Amniotic stem cell (primary cell): ENCODE measurements at regions not wholly inside any gene's neighbourhood (a gene's known extent, or its start where the extent isn't known, plus 50 kb on each side); places are given as distances from the start of the nearest gene placed in this dataset.
"Not testable (repeated sequence)": the region's sequence is repeated elsewhere in the genome, so short reads cannot be mapped to it uniquely, and the experiment has no call there.

Experiments used
- DNase-seq: peaks from one replicate; lab custom pipeline; 2025; lab: John Stamatoyannopoulos, UW

- no peak for DNase-seq
Observed at GRCh38 chr9:92242260-92243136, 51.0 kb downstream of the IARS1 start.

DNA sequence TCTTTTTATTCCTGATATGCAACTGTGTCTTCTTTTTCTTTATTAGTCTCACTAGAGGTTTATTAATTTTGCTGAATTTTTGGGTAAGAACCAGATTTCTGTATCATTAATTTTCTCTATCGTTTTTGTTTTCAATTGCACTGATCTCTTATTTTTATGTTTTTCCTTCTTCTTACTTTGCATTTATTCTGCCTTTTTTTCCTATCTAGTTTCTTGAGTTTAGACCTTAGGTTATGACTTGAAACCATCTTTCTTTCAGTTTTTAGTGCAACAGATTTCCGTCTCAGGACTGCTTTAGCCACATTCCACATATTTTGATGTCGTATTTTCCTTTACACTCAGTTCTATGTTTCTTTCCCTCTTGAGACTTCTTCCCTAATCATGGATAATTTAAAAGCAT, 56.6 kb downstream of the IARS1 start:
- no peak for DNase-seq

DNA sequence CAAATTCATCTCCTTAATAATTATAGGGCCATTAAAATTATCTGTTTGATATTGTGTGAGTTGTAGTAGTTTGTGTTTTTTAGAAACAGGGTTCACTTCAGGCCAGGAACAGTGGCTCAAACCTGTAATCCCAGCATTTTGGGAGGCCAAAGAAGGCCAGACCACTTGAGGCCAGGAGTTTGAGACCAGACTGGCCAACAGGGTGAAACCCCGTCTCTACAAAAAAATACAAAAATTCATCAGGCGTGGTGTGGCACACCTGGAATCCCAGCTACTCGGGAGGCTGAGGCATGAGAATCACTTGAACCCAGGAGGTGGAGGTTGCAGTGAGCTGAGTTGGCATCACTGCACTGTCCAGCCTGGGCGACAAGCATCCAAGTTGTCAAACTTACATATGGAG, 57.0 kb downstream of the IARS1 start:
- no peak for DNase-seq

GRCh38 chr9:92234514-92234913, 59.0 kb downstream of the IARS1 start:
- DNase-seq = no peak

- DNase-seq = no peak
Observed at GRCh38 chr9:92232190-92232589, 61.3 kb downstream of the IARS1 start.

- no peak for DNase-seq
Observed at GRCh38 chr9:92228628-92229027, 64.9 kb downstream of the IARS1 start.

- no peak for DNase-seq
Observed at GRCh38 chr9:92224177-92224576, 69.3 kb downstream of the IARS1 start.

DNA sequence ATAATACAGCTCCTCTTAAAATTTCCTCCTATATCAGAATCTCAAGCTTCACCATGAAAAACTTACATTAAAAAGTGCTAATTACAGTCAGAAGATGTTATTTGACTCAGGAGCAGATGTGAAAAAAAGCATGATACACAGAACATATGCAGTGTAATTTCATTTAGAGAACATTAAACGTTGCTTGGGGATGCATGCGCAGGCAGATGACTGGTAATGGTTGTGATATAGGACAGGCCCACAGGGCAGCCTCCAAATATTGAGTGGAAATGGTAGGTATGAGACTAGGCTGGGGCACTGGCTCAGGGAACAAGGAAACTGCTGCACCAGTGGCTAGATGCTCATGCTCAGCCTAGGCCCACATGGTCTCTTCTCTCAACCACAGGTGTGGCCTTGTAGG, 69.7 kb downstream of the IARS1 start:
- DNase-seq = no peak

GRCh38 chr9:92208693-92209524, 84.6 kb downstream of the IARS1 start:
- DNase-seq = no peak

GRCh38 chr9:92206488-92206887, 87.0 kb downstream of the IARS1 start:
- DNase-seq = no peak

DNA sequence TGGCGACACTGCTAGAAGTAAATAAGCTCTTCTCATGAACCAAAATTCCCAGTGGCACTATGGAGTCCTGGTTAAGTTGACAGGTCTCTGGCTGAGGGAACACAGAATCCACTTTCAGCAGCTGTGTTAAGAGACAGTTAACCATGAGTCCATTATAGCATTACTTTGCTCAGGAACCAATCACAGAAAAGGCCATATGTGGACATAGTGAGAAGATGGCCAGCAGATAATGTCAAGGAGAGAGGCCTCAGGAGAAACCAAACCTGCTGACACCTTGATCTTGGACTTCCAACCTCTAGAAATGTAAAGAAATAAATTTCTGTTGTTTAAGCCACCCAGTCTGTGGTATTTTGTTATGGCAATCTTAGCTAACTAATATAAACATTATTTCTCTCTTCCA, 88.7 kb upstream of the SPTLC1 start:
- DNase-seq = not testable (repeated sequence)

DNA sequence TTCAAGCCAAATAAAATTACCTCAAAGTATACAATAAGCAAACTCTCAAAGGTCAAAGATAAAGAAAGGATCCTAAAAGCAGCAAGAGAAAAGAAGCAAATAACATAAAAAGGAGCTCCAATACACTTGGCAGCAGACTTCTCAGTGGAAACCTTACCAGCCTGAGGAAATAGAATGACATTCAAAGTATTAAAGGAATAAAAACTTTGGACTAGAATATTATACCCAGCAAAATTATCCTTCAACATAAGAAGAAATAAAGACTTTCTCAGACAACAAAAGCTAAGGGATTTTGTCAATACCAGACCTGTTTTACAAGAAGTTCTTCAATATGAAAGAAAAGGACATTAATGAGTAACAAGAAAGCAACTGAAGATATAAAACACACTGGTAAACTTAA, 83.0 kb upstream of the SPTLC1 start:
- not testable (repeated sequence) for DNase-seq

- DNase-seq = no peak
Observed at GRCh38 chr9:92196909-92197308, 81.7 kb upstream of the SPTLC1 start.

GRCh38 chr9:92196400-92196799, 81.2 kb upstream of the SPTLC1 start:
- no peak for DNase-seq

DNA sequence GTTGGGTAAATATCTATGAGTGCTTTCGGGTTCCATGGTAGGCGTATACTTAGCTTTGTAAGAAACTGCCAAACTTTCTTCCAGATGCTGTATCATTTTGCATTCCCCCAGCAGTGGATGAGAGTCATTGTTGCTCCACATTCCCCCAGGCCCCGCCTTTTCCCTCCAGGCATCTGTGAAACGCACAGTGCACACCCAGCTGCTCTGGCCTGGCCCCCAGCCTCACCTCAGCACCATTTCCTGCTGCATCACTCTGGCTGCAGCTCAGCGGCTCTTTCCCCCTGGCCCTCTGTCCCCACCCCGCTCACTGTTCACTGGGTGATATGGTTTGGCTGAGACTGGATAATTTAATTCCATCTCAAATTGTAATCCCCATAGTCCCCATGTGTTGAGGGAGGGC, 76.6 kb upstream of the SPTLC1 start:
- no peak for DNase-seq

DNA sequence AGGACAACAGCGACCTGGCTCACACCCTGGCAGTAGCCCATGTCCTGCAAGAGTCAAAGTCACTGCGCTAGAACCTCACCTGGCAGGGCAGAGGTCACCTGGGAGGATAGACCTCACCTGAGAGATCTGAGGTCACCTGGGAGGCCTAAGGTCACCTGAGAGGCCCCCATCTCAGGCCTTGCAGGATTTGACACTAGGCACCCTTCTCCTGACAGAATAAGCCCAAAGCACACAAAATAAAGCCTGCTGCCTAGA, 75.2 kb upstream of the SPTLC1 start:
- DNase-seq = no peak

DNA sequence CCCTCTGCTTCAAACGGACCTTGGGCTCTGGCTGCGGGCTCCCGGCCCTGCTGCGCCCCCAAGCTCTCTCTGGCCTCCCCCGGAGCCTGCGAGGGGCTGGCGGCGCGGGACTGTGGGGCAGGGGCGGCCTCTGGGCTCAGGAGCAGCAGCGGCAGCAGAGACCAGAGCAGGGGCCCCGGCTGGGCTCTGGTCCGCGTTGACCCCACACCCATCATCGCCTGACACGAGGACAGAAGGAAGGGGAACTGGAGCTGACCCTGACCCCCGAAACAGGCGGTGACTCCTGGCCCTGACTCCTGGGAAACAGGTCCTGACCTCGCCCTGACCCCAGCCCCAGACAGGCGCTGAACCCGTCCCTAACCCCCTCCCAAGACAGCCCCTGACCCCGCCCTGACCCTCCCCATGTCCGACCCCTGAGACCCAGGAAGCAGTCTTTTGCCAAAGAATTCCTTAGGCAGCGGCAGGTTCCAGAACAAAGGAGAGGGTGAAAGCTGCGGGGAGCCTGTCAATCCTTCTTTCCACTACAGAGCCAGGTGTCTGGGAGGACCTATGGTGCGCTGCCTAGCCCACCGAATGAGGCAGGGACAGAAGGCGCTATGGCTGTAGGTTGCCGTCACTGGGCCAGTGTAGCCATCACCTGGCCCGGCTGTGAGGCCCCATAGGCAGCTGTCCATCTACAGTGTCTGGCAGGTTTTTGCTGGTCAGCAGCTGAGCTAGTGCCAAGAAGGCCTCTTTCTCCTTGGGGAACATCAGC, 74.7 kb upstream of the SPTLC1 start:
- no peak for DNase-seq

GRCh38 chr9:92188969-92189781, 74.0 kb upstream of the SPTLC1 start:
- no peak for DNase-seq

GRCh38 chr9:92187989-92188714, 72.9 kb upstream of the SPTLC1 start:
- no peak for DNase-seq

GRCh38 chr9:92187390-92187789, 72.2 kb upstream of the SPTLC1 start:
- no peak for DNase-seq

GRCh38 chr9:92186631-92187030, 71.4 kb upstream of the SPTLC1 start:
- no peak for DNase-seq
